NCI-H2029 (cell line): ENCODE measurements at regions not wholly inside any gene's neighbourhood (a gene's known extent, or its start where the extent isn't known, plus 50 kb on each side); places are given as distances from the start of the nearest gene placed in this dataset.

Experiments
- DNase-seq: peaks from one replicate; lab custom pipeline; 2025; lab: John Stamatoyannopoulos, UW

- no peak for DNase-seq
These were observed 242.1 kb downstream of the LTN1 start for GRCh38 chr21:28750565-28750964.

GRCh38 chr21:28749536-28749935 lies 243.1 kb downstream of the LTN1 start:
- no peak for DNase-seq

- no peak for DNase-seq
These were observed 245.2 kb downstream of the LTN1 start for GRCh38 chr21:28747464-28747863.

- DNase-seq = no peak
These were observed 246.5 kb downstream of the LTN1 start for GRCh38 chr21:28746166-28746565.

GRCh38 chr21:28745131-28746016 lies 247.3 kb downstream of the LTN1 start:
- DNase-seq = peak; percentile 56

- no peak for DNase-seq
These were observed 249.0 kb downstream of the LTN1 start for GRCh38 chr21:28743723-28744122.

- DNase-seq = no peak
These were observed 250.2 kb downstream of the LTN1 start for GRCh38 chr21:28742527-28742926.

GRCh38 chr21:28740125-28740524 lies 252.6 kb downstream of the LTN1 start:
- no peak for DNase-seq

- no peak for DNase-seq
These were observed 253.8 kb downstream of the LTN1 start for GRCh38 chr21:28738882-28739281.

- no peak for DNase-seq
These were observed 254.3 kb downstream of the LTN1 start for GRCh38 chr21:28738420-28738704.

- DNase-seq = peak; percentile 22
These were observed 254.8 kb downstream of the LTN1 start for GRCh38 chr21:28737674-28738419.

GRCh38 chr21:28734522-28735175 lies 258.0 kb downstream of the LTN1 start:
- DNase-seq = no peak

- no peak for DNase-seq
These were observed 260.9 kb downstream of the LTN1 start for GRCh38 chr21:28731700-28732321.

- no peak for DNase-seq
These were observed 262.8 kb downstream of the LTN1 start for GRCh38 chr21:28729887-28730286.

- no peak for DNase-seq
These were observed 264.9 kb downstream of the LTN1 start for GRCh38 chr21:28727809-28728208.

- no peak for DNase-seq
These were observed 267.3 kb downstream of the LTN1 start for GRCh38 chr21:28725396-28725795.

GRCh38 chr21:28723646-28724045 lies 269.0 kb downstream of the LTN1 start:
- no peak for DNase-seq

- no peak for DNase-seq
These were observed 273.0 kb downstream of the LTN1 start for GRCh38 chr21:28719723-28720122.

- DNase-seq = no peak
These were observed 277.8 kb downstream of the LTN1 start for GRCh38 chr21:28714777-28715464.

GRCh38 chr21:28712411-28712810 lies 280.3 kb downstream of the LTN1 start:
- DNase-seq = no peak

GRCh38 chr21:28705616-28706015 lies 287.1 kb downstream of the LTN1 start:
- DNase-seq = no peak

GRCh38 chr21:28704746-28705145 lies 287.9 kb downstream of the LTN1 start:
- no peak for DNase-seq
